ENCODE measurements at regions not wholly inside any gene's neighbourhood (a gene's known extent, or its start where the extent isn't known, plus 50 kb on each side); places are given as distances from the start of the nearest gene placed in this dataset.

DNA sequence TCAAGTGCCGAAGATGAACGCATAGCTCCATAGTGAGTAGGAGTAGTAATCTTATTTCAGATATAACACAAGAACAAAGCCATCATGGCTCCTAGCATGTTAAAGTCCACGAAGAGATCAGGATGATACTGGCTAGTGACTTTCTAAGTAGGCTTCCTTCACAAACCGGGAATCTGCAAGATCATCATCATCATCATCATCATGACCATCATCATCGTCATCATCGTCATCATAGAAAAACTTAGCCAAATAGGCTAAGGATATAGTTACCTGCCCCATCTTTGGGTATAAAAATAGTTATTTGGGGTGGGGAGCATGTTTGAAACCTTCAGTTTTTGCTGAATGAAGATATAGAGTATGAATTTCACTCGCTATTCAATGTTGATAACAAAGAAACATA lies 57.9 kb downstream of the PYDC2 start:
- no peak overlapping the region for H3K4me3 ChIP-seq (ENCODE audit: low read length in 2 of 2)
- H3K9me3 ChIP-seq (ENCODE audit: control insufficient read depth in 2 of 2, insufficient read depth in 1 of 2, low read length in 1 of 2) = no peaks in the 10 kb centered on the region
- no peak overlapping the region for H3K27ac ChIP-seq (ENCODE audit: low read depth in 1 of 2, low read length in 1 of 2)
- H3K36me3 ChIP-seq (ENCODE audit: control insufficient read depth in 2 of 2, insufficient read depth in 2 of 2, low read length in 1 of 2) = no peaks in the 10 kb centered on the region
- no peaks in the 10 kb centered on the region for H3K27me3 ChIP-seq (ENCODE audit: control insufficient read depth in 2 of 2, insufficient read depth in 1 of 2, low read length in 1 of 2)
- no peaks in the 10 kb centered on the region for H3K4me1 ChIP-seq (ENCODE audit: control insufficient read depth in 2 of 2, insufficient read depth in 2 of 2, low read length in 2 of 2)
- DNase-seq (ENCODE audit: low read depth in 6 of 9, low spot score in 9 of 9) = no peak
- WGBS = 92% methylated on average over 7 of the region's 7 CpGs

DNA sequence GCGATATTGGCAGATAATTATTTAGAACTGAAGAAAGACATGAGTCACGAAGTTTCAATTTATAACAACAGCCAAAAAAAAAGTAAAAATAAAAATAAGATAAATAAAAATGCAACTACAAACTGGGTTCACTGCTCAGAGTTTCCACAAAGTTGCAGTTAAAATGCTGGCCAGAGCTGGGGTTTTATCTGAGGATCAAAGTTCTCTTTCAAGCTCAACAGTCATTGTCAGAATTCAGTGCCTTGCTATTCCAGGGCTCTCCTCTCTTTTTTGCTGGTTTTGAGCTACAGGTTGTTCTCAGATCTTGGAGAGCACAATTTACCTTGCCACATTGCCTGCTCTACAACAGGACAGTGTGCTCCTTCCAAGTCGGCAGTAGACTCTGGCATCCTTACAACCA lies 60.1 kb downstream of the PYDC2 start:
- Histone ChIP-seq H3K9me3 (ENCODE audit: control insufficient read depth in 2 of 2, insufficient read depth in 1 of 2, low read length in 1 of 2) (no peaks in the 10 kb centered on the region), H3K4me3 (ENCODE audit: low read length in 2 of 2) (no peak overlapping the region), H3K27ac (ENCODE audit: low read depth in 1 of 2, low read length in 1 of 2) (no peak overlapping the region), H3K4me1 (ENCODE audit: control insufficient read depth in 2 of 2, insufficient read depth in 2 of 2, low read length in 2 of 2) (no peaks in the 10 kb centered on the region), H3K27me3 (ENCODE audit: control insufficient read depth in 2 of 2, insufficient read depth in 1 of 2, low read length in 1 of 2) (no peaks in the 10 kb centered on the region), H3K36me3 (ENCODE audit: control insufficient read depth in 2 of 2, insufficient read depth in 2 of 2, low read length in 1 of 2) (no peaks in the 10 kb centered on the region)
- 95% methylated on average over 3 of the region's 3 CpGs for WGBS
- no peak for DNase-seq (ENCODE audit: low read depth in 6 of 9, low spot score in 9 of 9)

DNA sequence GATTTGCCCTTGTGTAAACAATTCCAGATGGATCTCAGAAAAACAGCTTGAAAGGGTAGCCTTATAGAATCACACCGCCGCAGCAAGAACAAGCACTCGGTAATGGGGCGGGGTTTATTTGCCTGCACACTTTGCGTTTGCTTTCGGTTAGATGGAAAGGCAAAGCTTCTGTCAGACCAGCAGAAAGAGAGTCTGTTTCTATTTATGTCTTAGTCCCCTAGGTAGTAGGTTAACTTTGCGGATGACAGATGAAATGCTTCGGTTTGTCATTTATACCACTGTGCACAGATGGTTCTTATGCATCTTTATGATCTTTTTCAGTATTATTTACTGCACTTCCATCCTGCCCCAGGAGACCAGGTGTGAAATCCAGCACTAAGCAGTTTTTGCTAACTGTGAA lies 62.2 kb downstream of the PYDC2 start:
- DNase-seq (ENCODE audit: low read depth in 6 of 9, low spot score in 9 of 9) = no peak
- no peaks in the 10 kb centered on the region for H3K27me3 ChIP-seq (ENCODE audit: control insufficient read depth in 2 of 2, insufficient read depth in 1 of 2, low read length in 1 of 2)
- H3K9me3 ChIP-seq (ENCODE audit: control insufficient read depth in 2 of 2, insufficient read depth in 1 of 2, low read length in 1 of 2) = no peaks in the 10 kb centered on the region
- H3K4me1 ChIP-seq (ENCODE audit: control insufficient read depth in 2 of 2, insufficient read depth in 2 of 2, low read length in 2 of 2) = no peaks in the 10 kb centered on the region
- 96% methylated on average over 8 of the region's 8 CpGs for WGBS
- no peak overlapping the region for H3K4me3 ChIP-seq (ENCODE audit: low read length in 2 of 2)
- H3K27ac ChIP-seq (ENCODE audit: low read depth in 1 of 2, low read length in 1 of 2) = no peak overlapping the region
- H3K36me3 ChIP-seq (ENCODE audit: control insufficient read depth in 2 of 2, insufficient read depth in 2 of 2, low read length in 1 of 2) = no peaks in the 10 kb centered on the region

DNA sequence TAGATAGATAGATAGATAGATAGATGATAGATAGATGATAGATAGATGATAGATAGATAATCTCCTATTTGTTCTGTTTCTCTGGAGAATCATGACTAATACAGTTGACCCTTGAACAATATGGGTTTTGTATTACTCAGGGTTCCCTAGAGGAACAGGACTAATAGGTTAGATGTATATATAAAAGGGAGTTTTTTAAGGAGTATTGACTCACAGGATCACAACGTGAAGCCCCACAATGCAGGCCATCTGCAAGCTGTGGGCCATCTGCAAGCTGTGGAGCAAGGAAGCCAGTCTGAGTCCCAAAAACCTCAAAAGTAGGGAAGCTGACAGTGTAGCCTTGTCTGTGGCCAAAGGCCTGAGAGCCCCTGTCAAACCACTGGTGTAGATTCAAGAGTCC lies 67.6 kb downstream of the PYDC2 start:
- H3K36me3 ChIP-seq (ENCODE audit: control insufficient read depth in 2 of 2, insufficient read depth in 2 of 2, low read length in 1 of 2) = no peaks in the 10 kb centered on the region
- no peak overlapping the region for H3K4me3 ChIP-seq (ENCODE audit: low read length in 2 of 2)
- DNase-seq (ENCODE audit: low read depth in 6 of 9, low spot score in 9 of 9) = no peak
- H3K9me3 ChIP-seq (ENCODE audit: control insufficient read depth in 2 of 2, insufficient read depth in 1 of 2, low read length in 1 of 2) = no peaks in the 10 kb centered on the region
- H3K4me1 ChIP-seq (ENCODE audit: control insufficient read depth in 2 of 2, insufficient read depth in 2 of 2, low read length in 2 of 2) = no peaks in the 10 kb centered on the region
- no peaks in the 10 kb centered on the region for H3K27me3 ChIP-seq (ENCODE audit: control insufficient read depth in 2 of 2, insufficient read depth in 1 of 2, low read length in 1 of 2)
- 87% methylated on average over 1 of the region's 1 CpG for WGBS
- no peak overlapping the region for H3K27ac ChIP-seq (ENCODE audit: low read depth in 1 of 2, low read length in 1 of 2)

DNA sequence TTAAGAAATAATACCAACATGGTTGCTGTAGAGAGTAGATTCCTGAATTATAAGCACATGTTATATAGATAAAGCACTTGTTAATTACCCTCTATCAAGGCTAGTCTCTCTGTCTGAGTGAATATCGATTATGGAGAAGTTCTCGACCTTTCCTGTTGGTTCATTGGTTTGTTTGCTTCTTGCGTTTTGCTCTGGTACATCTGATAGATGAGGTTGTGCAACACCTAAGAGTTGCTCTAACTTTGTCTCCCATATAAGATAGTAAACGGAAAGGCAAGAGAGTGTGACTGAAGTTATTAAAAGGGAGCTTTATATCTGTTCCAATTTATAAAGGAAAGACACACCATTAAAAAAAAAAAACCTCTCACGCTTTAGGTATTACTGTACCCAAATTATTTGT lies 69.0 kb downstream of the PYDC2 start:
- Histone ChIP-seq H3K4me1 (ENCODE audit: control insufficient read depth in 2 of 2, insufficient read depth in 2 of 2, low read length in 2 of 2) (no peaks in the 10 kb centered on the region), H3K9me3 (ENCODE audit: control insufficient read depth in 2 of 2, insufficient read depth in 1 of 2, low read length in 1 of 2) (no peaks in the 10 kb centered on the region), H3K36me3 (ENCODE audit: control insufficient read depth in 2 of 2, insufficient read depth in 2 of 2, low read length in 1 of 2) (no peaks in the 10 kb centered on the region), H3K4me3 (ENCODE audit: low read length in 2 of 2) (no peak overlapping the region), H3K27ac (ENCODE audit: low read depth in 1 of 2, low read length in 1 of 2) (no peak overlapping the region), H3K27me3 (ENCODE audit: control insufficient read depth in 2 of 2, insufficient read depth in 1 of 2, low read length in 1 of 2) (no peaks in the 10 kb centered on the region)
- no peak for DNase-seq (ENCODE audit: low read depth in 6 of 9, low spot score in 9 of 9)
- WGBS = 92% methylated on average over 5 of the region's 5 CpGs

DNA sequence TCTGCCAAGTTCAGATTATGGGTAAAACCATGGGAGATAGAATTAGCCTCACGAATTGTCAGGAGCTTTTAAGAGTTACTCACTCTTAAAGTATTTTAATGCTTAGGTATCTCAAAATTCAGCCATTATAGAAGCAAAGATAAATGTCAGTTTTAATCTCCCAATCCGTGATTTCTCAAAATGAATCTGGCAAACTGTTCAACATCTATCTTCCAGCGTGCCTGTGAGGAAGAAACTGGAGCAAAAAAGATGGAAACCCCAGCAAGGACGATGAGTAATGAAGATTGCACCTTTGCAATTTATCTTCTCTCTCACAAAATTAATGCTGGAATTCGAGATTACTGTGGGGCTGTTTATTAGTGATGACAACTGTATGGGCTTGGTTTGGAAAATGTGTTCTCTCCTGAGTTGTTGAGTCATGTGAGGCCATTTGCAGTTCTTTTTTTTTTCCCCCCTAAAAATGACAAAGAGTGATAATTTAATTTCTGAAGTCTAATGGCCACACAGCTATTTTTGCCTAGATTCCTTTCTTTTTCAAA lies 70.5 kb downstream of the PYDC2 start:
- Histone ChIP-seq H3K4me3 (ENCODE audit: low read length in 2 of 2) (no peak overlapping the region), H3K9me3 (ENCODE audit: control insufficient read depth in 2 of 2, insufficient read depth in 1 of 2, low read length in 1 of 2) (no peaks in the 10 kb centered on the region), H3K36me3 (ENCODE audit: control insufficient read depth in 2 of 2, insufficient read depth in 2 of 2, low read length in 1 of 2) (no peaks in the 10 kb centered on the region), H3K27ac (ENCODE audit: low read depth in 1 of 2, low read length in 1 of 2) (no peak overlapping the region), H3K4me1 (ENCODE audit: control insufficient read depth in 2 of 2, insufficient read depth in 2 of 2, low read length in 2 of 2) (no peaks in the 10 kb centered on the region), H3K27me3 (ENCODE audit: control insufficient read depth in 2 of 2, insufficient read depth in 1 of 2, low read length in 1 of 2) (no peaks in the 10 kb centered on the region)
- DNase-seq (ENCODE audit: low read depth in 6 of 9, low spot score in 9 of 9) = no peak
- WGBS = 85% methylated on average over 5 of the region's 5 CpGs

DNA sequence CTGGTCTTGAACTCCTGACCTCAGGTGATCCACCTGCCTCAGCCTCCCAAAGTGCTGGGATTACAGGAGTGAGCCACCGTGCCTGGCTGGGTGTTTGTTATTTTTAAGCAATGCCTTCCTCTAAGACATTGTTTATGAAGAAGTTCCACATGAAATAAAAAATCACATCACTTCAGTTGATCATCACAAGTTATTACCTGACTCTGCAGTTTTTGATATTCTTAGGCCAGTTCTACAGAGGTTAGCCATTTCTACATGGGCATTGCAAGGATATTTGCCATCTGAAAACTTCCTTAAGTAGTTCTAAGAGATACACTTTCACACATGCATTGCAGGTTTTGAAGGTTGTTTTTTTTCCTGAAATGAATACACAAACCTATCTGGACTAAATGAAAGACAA lies 82.1 kb downstream of the PYDC2 start:
- Histone ChIP-seq H3K4me1 (ENCODE audit: control insufficient read depth in 2 of 2, insufficient read depth in 2 of 2, low read length in 2 of 2) (no peaks in the 10 kb centered on the region), H3K9me3 (ENCODE audit: control insufficient read depth in 2 of 2, insufficient read depth in 1 of 2, low read length in 1 of 2) (no peaks in the 10 kb centered on the region), H3K27me3 (ENCODE audit: control insufficient read depth in 2 of 2, insufficient read depth in 1 of 2, low read length in 1 of 2) (no peaks in the 10 kb centered on the region), H3K36me3 (ENCODE audit: control insufficient read depth in 2 of 2, insufficient read depth in 2 of 2, low read length in 1 of 2) (no peaks in the 10 kb centered on the region), H3K27ac (ENCODE audit: low read depth in 1 of 2, low read length in 1 of 2) (no peak overlapping the region), H3K4me3 (ENCODE audit: low read length in 2 of 2) (no peak overlapping the region)
- WGBS = 83% methylated on average over 1 of the region's 1 CpG
- DNase-seq (ENCODE audit: low read depth in 6 of 9, low spot score in 9 of 9) = no peak

DNA sequence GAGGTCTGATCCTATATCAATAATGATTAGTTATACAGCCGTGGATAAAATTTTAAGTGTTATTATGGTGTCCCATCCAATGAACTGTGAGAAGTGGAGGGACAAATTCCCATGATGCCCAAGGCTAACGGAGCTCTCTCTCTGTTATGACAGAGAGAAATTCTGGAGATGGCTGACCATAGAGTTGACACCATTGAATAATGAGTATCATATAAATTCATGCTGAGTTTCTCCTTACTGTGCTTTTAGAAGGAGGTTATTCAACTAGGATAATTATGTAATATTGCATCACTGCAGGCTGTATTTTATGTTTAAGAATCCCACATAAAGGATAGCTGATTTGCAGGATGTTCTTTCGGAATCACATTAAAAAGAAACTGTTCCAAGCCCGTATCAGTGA lies 82.9 kb downstream of the PYDC2 start:
- Histone ChIP-seq H3K4me1 (ENCODE audit: control insufficient read depth in 2 of 2, insufficient read depth in 2 of 2, low read length in 2 of 2) (no peaks in the 10 kb centered on the region), H3K36me3 (ENCODE audit: control insufficient read depth in 2 of 2, insufficient read depth in 2 of 2, low read length in 1 of 2) (no peaks in the 10 kb centered on the region), H3K27ac (ENCODE audit: low read depth in 1 of 2, low read length in 1 of 2) (no peak overlapping the region), H3K4me3 (ENCODE audit: low read length in 2 of 2) (no peak overlapping the region), H3K9me3 (ENCODE audit: control insufficient read depth in 2 of 2, insufficient read depth in 1 of 2, low read length in 1 of 2) (no peaks in the 10 kb centered on the region), H3K27me3 (ENCODE audit: control insufficient read depth in 2 of 2, insufficient read depth in 1 of 2, low read length in 1 of 2) (no peaks in the 10 kb centered on the region)
- 93% methylated on average over 4 of the region's 4 CpGs for WGBS
- no peak for DNase-seq (ENCODE audit: low read depth in 6 of 9, low spot score in 9 of 9)

DNA sequence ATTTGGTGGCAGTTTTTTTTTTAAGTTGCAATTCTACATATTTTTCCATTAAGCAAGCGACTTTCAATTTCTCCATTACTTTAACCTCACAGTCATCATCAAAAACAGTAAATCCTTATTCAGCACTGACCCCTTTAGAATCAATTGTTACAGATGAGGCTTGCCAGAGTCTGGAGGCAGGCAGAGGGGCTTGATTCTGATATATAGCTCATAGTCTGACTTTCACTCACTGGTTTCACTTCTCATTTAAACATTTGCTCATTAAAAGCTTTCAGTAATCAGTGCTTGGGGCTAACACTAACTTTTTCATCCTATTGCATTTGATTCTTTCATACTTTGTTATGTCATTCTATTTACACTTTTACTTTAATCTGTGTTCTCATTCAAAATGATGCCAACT lies 88.4 kb downstream of the PYDC2 start:
- Histone ChIP-seq H3K9me3 (ENCODE audit: control insufficient read depth in 2 of 2, insufficient read depth in 1 of 2, low read length in 1 of 2) (no peaks in the 10 kb centered on the region), H3K27ac (ENCODE audit: low read depth in 1 of 2, low read length in 1 of 2) (no peak overlapping the region), H3K36me3 (ENCODE audit: control insufficient read depth in 2 of 2, insufficient read depth in 2 of 2, low read length in 1 of 2) (no peaks in the 10 kb centered on the region), H3K4me3 (ENCODE audit: low read length in 2 of 2) (no peak overlapping the region), H3K27me3 (ENCODE audit: control insufficient read depth in 2 of 2, insufficient read depth in 1 of 2, low read length in 1 of 2) (no peaks in the 10 kb centered on the region), H3K4me1 (ENCODE audit: control insufficient read depth in 2 of 2, insufficient read depth in 2 of 2, low read length in 2 of 2) (no peaks in the 10 kb centered on the region)
- no peak for DNase-seq (ENCODE audit: low read depth in 6 of 9, low spot score in 9 of 9)
- WGBS = 34% methylated on average over 1 of the region's 1 CpG

DNA sequence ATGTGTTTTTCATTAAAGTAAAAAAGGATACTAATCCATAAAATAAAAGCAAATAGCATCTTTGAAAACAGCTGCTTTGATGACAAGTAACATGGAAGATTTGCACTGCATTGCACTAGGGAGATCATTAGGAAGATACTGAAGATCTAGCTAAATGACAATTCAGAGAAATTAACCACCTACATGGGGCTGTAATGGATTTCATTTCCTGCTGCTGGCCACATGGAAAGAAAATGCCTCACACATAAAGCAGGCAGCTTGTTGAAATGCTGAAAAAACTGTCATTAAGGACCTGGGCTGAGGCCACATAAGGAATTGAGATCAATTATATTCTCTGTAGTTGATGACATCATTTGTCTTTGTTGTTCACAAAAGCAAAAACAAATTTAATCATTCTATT lies 94.1 kb downstream of the PYDC2 start:
- H3K27me3 ChIP-seq (ENCODE audit: control insufficient read depth in 2 of 2, insufficient read depth in 1 of 2, low read length in 1 of 2) = no peaks in the 10 kb centered on the region
- no peaks in the 10 kb centered on the region for H3K9me3 ChIP-seq (ENCODE audit: control insufficient read depth in 2 of 2, insufficient read depth in 1 of 2, low read length in 1 of 2)
- DNase-seq (ENCODE audit: low read depth in 6 of 9, low spot score in 9 of 9) = no peak
- no peaks in the 10 kb centered on the region for H3K36me3 ChIP-seq (ENCODE audit: control insufficient read depth in 2 of 2, insufficient read depth in 2 of 2, low read length in 1 of 2)
- H3K4me3 ChIP-seq (ENCODE audit: low read length in 2 of 2) = no peak overlapping the region
- no peaks in the 10 kb centered on the region for H3K4me1 ChIP-seq (ENCODE audit: control insufficient read depth in 2 of 2, insufficient read depth in 2 of 2, low read length in 2 of 2)
- no peak overlapping the region for H3K27ac ChIP-seq (ENCODE audit: low read depth in 1 of 2, low read length in 1 of 2)

Measured in thymus (tissue), 11 donors.